Astrocyte (in vitro differentiated cells and primary cell): ENCODE measurements at regions not wholly inside any gene's neighbourhood (a gene's known extent, or its start where the extent isn't known, plus 50 kb on each side); places are given as distances from the start of the nearest gene placed in this dataset.

Experiments
- DNase-seq: peaks from one replicate; pipeline ENCODE4 v3.0.0-alpha.2; 2010; ENCODE audit warnings: low read depth
- FAIRE-seq: peaks from 2 replicates; lab custom pipeline; 2011; peaks lifted over from hg19 to GRCh38; lab: Jason Lieb, UNC
- H2AFZ ChIP-seq: 2 replicates; pipeline ENCODE4 v1.6.0; 2012; ENCODE audit warnings: low read depth, low read length, inconsistent platforms
- H3K27ac ChIP-seq: 2 replicates; pipeline ENCODE4 v1.5.1; 2011; ENCODE audit warnings: low read depth, low read length, inconsistent platforms
- H3K27me3 ChIP-seq: 2 replicates; pipeline ENCODE4 v1.6.0; 2011; ENCODE audit warnings: low read length, inconsistent platforms; ENCODE audit not compliant: insufficient read depth
- H3K36me3 ChIP-seq: 2 replicates; pipeline ENCODE4 v1.5.1; 2011; ENCODE audit warnings: low read length, inconsistent platforms; ENCODE audit not compliant: insufficient read depth
- H3K4me1 ChIP-seq: 2 replicates; pipeline ENCODE4 v1.5.1; 2011; ENCODE audit warnings: low read length, inconsistent platforms; ENCODE audit not compliant: insufficient read depth
- H3K4me2 ChIP-seq: 2 replicates; pipeline ENCODE4 v1.6.0; 2012; ENCODE audit warnings: low read length, inconsistent platforms
- H3K4me3 ChIP-seq: 2 replicates; pipeline ENCODE4 v1.5.1; 2011; ENCODE audit warnings: low read depth, mild to moderate bottlenecking, low read length, inconsistent platforms; ENCODE audit not compliant: insufficient read depth
- H3K79me2 ChIP-seq: 2 replicates; pipeline ENCODE4 v1.6.0; 2012; ENCODE audit warnings: mild to moderate bottlenecking, low read length, inconsistent platforms; ENCODE audit not compliant: insufficient read depth
- H3K9ac ChIP-seq: 2 replicates; pipeline ENCODE4 v1.6.0; 2012; ENCODE audit warnings: mild to moderate bottlenecking, low read length, inconsistent platforms
- H3K9me3 ChIP-seq: 2 replicates; pipeline ENCODE4 v1.5.1; 2012; ENCODE audit warnings: low read depth, mild to moderate bottlenecking, low read length, inconsistent platforms; ENCODE audit not compliant: insufficient read depth
- H4K20me1 ChIP-seq: 2 replicates; pipeline ENCODE4 v1.6.0; 2012; ENCODE audit warnings: low read length, inconsistent platforms; ENCODE audit not compliant: insufficient read depth
- H3K27ac Mint-ChIP-seq: one replicate; pipeline ENCODE4 v1.8.0; 2021; ENCODE audit warnings: mild to moderate bottlenecking, mixed read lengths; ENCODE audit not compliant: unreplicated experiment
- H3K27me3 Mint-ChIP-seq: one replicate; pipeline ENCODE4 v1.8.0; 2021; ENCODE audit warnings: low read depth, mixed read lengths; ENCODE audit not compliant: unreplicated experiment
- H3K36me3 Mint-ChIP-seq: one replicate; pipeline ENCODE4 v1.8.0; 2021; ENCODE audit warnings: low read depth, mixed read lengths; ENCODE audit not compliant: unreplicated experiment
- H3K4me1 Mint-ChIP-seq: one replicate; pipeline ENCODE4 v1.8.0; 2021; ENCODE audit warnings: low read depth, mixed read lengths; ENCODE audit not compliant: unreplicated experiment
- H3K4me3 Mint-ChIP-seq: one replicate; pipeline ENCODE4 v1.8.0; 2021; ENCODE audit warnings: mild to moderate bottlenecking, moderate library complexity, mixed read lengths; ENCODE audit not compliant: unreplicated experiment
- H3K9me3 Mint-ChIP-seq: one replicate; pipeline ENCODE4 v1.8.0; 2021; ENCODE audit warnings: mild to moderate bottlenecking, mixed read lengths; ENCODE audit not compliant: unreplicated experiment
- EZH2 ChIP-seq: IDR thresholded peaks from 2 replicates; pipeline ENCODE4 v1.6.1; 2012; ENCODE audit warnings: mild to moderate bottlenecking, low read length, inconsistent platforms; ENCODE audit not compliant: insufficient read depth
- TF ChIP-seq, protein P1 (sequence below): IDR thresholded peaks from 2 replicates; pipeline ENCODE4 v1.5.1; 2011; ENCODE audit warnings: low read depth, mild to moderate bottlenecking, inconsistent platforms, low read length, moderate library complexity; ENCODE audit not compliant: insufficient read depth

DNA sequence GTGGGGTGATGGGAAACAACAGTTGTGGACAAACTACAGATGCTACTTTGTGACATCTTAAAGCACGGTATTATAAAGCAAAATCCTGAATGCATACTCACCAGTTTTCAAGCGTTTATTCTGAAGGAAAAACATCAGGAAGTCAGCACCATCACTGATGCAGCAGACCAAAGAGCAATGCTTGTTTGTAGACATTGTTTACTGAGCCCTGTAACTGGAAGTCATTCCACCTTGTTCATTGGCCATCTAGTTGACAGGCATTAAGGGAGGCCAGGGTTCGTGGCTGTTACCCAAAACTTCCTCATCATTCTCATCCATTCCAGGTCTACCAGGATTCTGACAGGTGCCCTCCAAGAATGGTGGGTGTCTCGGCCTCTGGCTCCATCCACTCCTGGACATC is 55.3 kb upstream of the FAM204A start:
- H3K4me3 ChIP-seq = no peak overlapping the region
- H3K27me3 ChIP-seq = no peaks in the 10 kb centered on the region
- TF ChIP-seq EZH2 = no peak
- TF ChIP-seq, protein P1, sequence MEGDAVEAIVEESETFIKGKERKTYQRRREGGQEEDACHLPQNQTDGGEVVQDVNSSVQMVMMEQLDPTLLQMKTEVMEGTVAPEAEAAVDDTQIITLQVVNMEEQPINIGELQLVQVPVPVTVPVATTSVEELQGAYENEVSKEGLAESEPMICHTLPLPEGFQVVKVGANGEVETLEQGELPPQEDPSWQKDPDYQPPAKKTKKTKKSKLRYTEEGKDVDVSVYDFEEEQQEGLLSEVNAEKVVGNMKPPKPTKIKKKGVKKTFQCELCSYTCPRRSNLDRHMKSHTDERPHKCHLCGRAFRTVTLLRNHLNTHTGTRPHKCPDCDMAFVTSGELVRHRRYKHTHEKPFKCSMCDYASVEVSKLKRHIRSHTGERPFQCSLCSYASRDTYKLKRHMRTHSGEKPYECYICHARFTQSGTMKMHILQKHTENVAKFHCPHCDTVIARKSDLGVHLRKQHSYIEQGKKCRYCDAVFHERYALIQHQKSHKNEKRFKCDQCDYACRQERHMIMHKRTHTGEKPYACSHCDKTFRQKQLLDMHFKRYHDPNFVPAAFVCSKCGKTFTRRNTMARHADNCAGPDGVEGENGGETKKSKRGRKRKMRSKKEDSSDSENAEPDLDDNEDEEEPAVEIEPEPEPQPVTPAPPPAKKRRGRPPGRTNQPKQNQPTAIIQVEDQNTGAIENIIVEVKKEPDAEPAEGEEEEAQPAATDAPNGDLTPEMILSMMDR = no peak
- H3K9me3 ChIP-seq = no peaks in the 10 kb centered on the region
- H3K4me1 ChIP-seq = no peaks in the 10 kb centered on the region
- FAIRE-seq = no peak
- H3K36me3 Mint-ChIP-seq = no peaks in the 10 kb centered on the region
- H4K20me1 ChIP-seq = no peaks in the 10 kb centered on the region
- H3K9ac ChIP-seq = no peak overlapping the region
- no peak overlapping the region for H3K27ac Mint-ChIP-seq
- no peaks in the 10 kb centered on the region for H3K9me3 Mint-ChIP-seq
- H3K4me3 Mint-ChIP-seq = no peak overlapping the region
- H3K4me1 Mint-ChIP-seq = no peaks in the 10 kb centered on the region
- H2AFZ ChIP-seq = no peak overlapping the region
- no peak overlapping the region for H3K4me2 ChIP-seq
- DNase-seq = no peak
- H3K36me3 ChIP-seq = no peaks in the 10 kb centered on the region
- no peaks in the 10 kb centered on the region for H3K79me2 ChIP-seq
- H3K27me3 Mint-ChIP-seq = peaks cover 3% of the 10 kb centered on the region
- H3K27ac ChIP-seq = no peak overlapping the region

DNA sequence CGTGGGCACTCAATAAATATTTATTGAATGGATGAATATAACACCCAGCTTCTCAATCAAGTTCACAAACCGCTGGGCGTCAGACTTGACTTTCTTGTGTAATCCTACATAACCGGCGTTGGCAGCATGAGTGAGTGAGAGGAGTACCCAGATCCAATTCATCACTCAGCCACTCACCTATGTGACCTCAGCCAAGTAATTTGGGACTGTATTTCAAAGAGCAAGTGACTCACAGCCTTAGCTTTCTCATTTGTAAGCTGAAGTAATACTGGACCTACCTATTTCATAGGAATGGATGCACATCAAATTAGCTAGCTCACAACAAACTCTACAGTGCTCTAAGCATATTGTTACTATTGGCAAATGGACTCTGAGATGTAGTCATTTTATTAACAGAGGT is 53.8 kb upstream of the FAM204A start:
- DNase-seq = no peak
- no peak overlapping the region for H3K4me2 ChIP-seq
- FAIRE-seq = no peak
- no peak overlapping the region for H2AFZ ChIP-seq
- H3K9ac ChIP-seq = no peak overlapping the region
- Mint-ChIP-seq H3K27ac (no peak overlapping the region), H3K36me3 (no peaks in the 10 kb centered on the region), H3K4me3 (no peak overlapping the region), H3K9me3 (peaks cover 2% of the 10 kb centered on the region), H3K4me1 (no peaks in the 10 kb centered on the region), H3K27me3 (peaks cover 3% of the 10 kb centered on the region)
- H4K20me1 ChIP-seq = no peaks in the 10 kb centered on the region
- H3K4me3 ChIP-seq = no peak overlapping the region
- no peak overlapping the region for H3K27ac ChIP-seq
- no peaks in the 10 kb centered on the region for H3K27me3 ChIP-seq
- no peaks in the 10 kb centered on the region for H3K36me3 ChIP-seq
- no peaks in the 10 kb centered on the region for H3K4me1 ChIP-seq
- TF ChIP-seq, protein P1 = no peak
- no peak for TF ChIP-seq EZH2
- no peaks in the 10 kb centered on the region for H3K9me3 ChIP-seq
- H3K79me2 ChIP-seq = no peaks in the 10 kb centered on the region

DNA sequence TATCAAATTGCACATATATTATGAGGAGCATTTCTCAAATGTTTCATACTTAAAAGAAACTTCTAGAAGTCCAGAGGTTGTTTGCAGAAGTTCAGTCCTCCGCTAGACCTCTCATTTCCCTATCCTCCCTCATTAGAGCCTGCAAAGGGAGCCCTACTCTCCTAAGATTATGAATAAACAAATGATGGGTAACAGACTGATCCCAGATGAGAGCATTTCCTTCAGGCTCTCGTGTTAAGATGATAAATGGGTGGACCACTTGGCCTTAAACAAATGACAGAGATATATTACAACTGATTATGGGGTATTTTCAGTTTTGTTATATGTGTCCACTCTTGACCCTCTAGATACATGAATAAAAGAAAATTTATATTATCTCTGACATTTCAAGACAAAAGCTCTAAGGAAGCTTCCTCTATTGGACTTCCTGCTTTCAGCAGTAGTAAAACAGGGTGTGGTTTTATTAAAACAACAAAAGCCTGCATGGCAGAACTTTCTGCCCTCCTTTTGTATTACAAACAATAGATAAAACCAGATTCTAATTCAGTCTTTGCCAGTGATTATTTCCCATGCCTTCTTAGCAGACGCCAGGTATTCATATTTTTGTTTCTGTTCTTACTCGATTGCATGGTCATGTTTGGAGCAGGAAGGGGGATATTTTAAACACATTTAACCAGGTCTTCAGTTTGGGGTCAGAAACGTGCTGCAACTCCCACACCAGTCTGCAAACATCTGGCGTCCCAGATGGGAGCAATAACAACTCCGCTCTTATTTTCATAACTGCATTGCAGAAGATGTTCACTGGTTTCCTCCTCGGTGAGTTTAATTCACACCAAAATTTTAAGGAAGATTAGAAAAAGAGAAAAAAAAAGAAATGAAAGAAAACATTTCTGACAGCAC is 52.4 kb upstream of the FAM204A start:
- Histone ChIP-seq H4K20me1 (no peaks in the 10 kb centered on the region), H3K4me3 (no peak overlapping the region), H3K27ac (no peak overlapping the region), H3K9me3 (no peaks in the 10 kb centered on the region), H3K36me3 (no peaks in the 10 kb centered on the region), H2AFZ (no peak overlapping the region), H3K9ac (no peak overlapping the region), H3K27me3 (no peaks in the 10 kb centered on the region), H3K79me2 (no peaks in the 10 kb centered on the region), H3K4me2 (no peak overlapping the region), H3K4me1 (no peaks in the 10 kb centered on the region)
- TF ChIP-seq, protein P1 = no peak
- no peak for TF ChIP-seq EZH2
- Mint-ChIP-seq H3K4me3 (no peak overlapping the region), H3K36me3 (no peaks in the 10 kb centered on the region), H3K4me1 (no peaks in the 10 kb centered on the region), H3K27ac (no peak overlapping the region), H3K9me3 (peaks cover 2% of the 10 kb centered on the region), H3K27me3 (peaks cover 6% of the 10 kb centered on the region)
- DNase-seq (no peak), FAIRE-seq (no peak)
